ENCODE measurements at regions not wholly inside any gene's neighbourhood (a gene's known extent, or its start where the extent isn't known, plus 50 kb on each side); places are given as distances from the start of the nearest gene placed in this dataset.

- H3K79me2 ChIP-seq (ENCODE audit: low read length): no peaks in the 10 kb centered on the region
- intact Hi-C loops (cut with micrococcal nuclease): no loop called here
- no peaks in the 10 kb centered on the region for H3F3A ChIP-seq (ENCODE audit: low read length, unreplicated experiment)
- no peaks in the 10 kb centered on the region for H3K9me2 ChIP-seq (replicated peaks; ENCODE audit: low read length)
- H3K36me3 ChIP-seq (ENCODE audit: low read depth, low read length): no peaks in the 10 kb centered on the region
- H2AFZ ChIP-seq (ENCODE audit: low read length): no peak overlapping the region
- no peaks in the 10 kb centered on the region for H3K27me3 ChIP-seq (ENCODE audit: low read length)
- POLR2A ChIA-PET (ENCODE audit: unreplicated experiment): no interaction called here
- CTCF ChIA-PET: no interaction called here
- DNase-seq (no peak), ATAC-seq (no peak)
- no peak for TF ChIP-seq EZH2phosphoT487 (IDR thresholded peaks at IDR 0.05; ENCODE audit: borderline replicate concordance, low read length)
- TF ChIP-seq, protein P1, sequence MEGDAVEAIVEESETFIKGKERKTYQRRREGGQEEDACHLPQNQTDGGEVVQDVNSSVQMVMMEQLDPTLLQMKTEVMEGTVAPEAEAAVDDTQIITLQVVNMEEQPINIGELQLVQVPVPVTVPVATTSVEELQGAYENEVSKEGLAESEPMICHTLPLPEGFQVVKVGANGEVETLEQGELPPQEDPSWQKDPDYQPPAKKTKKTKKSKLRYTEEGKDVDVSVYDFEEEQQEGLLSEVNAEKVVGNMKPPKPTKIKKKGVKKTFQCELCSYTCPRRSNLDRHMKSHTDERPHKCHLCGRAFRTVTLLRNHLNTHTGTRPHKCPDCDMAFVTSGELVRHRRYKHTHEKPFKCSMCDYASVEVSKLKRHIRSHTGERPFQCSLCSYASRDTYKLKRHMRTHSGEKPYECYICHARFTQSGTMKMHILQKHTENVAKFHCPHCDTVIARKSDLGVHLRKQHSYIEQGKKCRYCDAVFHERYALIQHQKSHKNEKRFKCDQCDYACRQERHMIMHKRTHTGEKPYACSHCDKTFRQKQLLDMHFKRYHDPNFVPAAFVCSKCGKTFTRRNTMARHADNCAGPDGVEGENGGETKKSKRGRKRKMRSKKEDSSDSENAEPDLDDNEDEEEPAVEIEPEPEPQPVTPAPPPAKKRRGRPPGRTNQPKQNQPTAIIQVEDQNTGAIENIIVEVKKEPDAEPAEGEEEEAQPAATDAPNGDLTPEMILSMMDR (conservative IDR thresholded peaks at IDR 0.05; ENCODE audit: low read depth, low read length): no peak
- TF ChIP-seq EZH2 (IDR thresholded peaks at IDR 0.05; ENCODE audit: low read length, unreplicated experiment): no peak
- H4K20me1 ChIP-seq (ENCODE audit: low read length): no peaks in the 10 kb centered on the region
- H3K4me2 ChIP-seq (ENCODE audit: low read length): no peak overlapping the region
- no TSS peak for BruUV-seq (replicated peaks)
- H3K27ac ChIP-seq (ENCODE audit: low read length): no peak overlapping the region
- no peaks in the 10 kb centered on the region for H3K4me1 ChIP-seq (ENCODE audit: insufficient read depth, low read length)
- H3K9me3 ChIP-seq (ENCODE audit: low read length): no peaks in the 10 kb centered on the region
- no peak overlapping the region for H3K9ac ChIP-seq (ENCODE audit: low read length)
- no peak overlapping the region for H3K4me3 ChIP-seq (ENCODE audit: low read length)
These were observed 1045.8 kb upstream of the CNTN5 start for GRCh38 chr11:97974798-97975498.

GRCh38 chr11:97977726-97978125 lies 1043.0 kb upstream of the CNTN5 start:
- intact Hi-C loops (cut with micrococcal nuclease): no loop called here
- no peaks in the 10 kb centered on the region for H3K4me1 ChIP-seq (ENCODE audit: insufficient read depth, low read length)
- H3F3A ChIP-seq (ENCODE audit: low read length, unreplicated experiment): no peaks in the 10 kb centered on the region
- no TSS peak for BruUV-seq (replicated peaks)
- no peak overlapping the region for H3K27ac ChIP-seq (ENCODE audit: low read length)
- no peak overlapping the region for H2AFZ ChIP-seq (ENCODE audit: low read length)
- H3K27me3 ChIP-seq (ENCODE audit: low read length): no peaks in the 10 kb centered on the region
- ChIA-PET POLR2A (ENCODE audit: unreplicated experiment) (no interaction called here), CTCF (no interaction called here)
- no peak overlapping the region for H3K4me3 ChIP-seq (ENCODE audit: low read length)
- TF ChIP-seq EZH2 (IDR thresholded peaks at IDR 0.05; ENCODE audit: low read length, unreplicated experiment) (no peak), EZH2phosphoT487 (IDR thresholded peaks at IDR 0.05; ENCODE audit: borderline replicate concordance, low read length) (no peak)
- TF ChIP-seq, protein P1 (conservative IDR thresholded peaks at IDR 0.05; ENCODE audit: low read depth, low read length): no peak
- no peak overlapping the region for H3K9ac ChIP-seq (ENCODE audit: low read length)
- no peak overlapping the region for H3K4me2 ChIP-seq (ENCODE audit: low read length)
- ATAC-seq (no peak), DNase-seq (no peak)
- H3K36me3 ChIP-seq (ENCODE audit: low read depth, low read length): no peaks in the 10 kb centered on the region
- H3K79me2 ChIP-seq (ENCODE audit: low read length): no peaks in the 10 kb centered on the region
- no peaks in the 10 kb centered on the region for H3K9me2 ChIP-seq (replicated peaks; ENCODE audit: low read length)
- no peaks in the 10 kb centered on the region for H3K9me3 ChIP-seq (ENCODE audit: low read length)
- H4K20me1 ChIP-seq (ENCODE audit: low read length): no peaks in the 10 kb centered on the region

DNA sequence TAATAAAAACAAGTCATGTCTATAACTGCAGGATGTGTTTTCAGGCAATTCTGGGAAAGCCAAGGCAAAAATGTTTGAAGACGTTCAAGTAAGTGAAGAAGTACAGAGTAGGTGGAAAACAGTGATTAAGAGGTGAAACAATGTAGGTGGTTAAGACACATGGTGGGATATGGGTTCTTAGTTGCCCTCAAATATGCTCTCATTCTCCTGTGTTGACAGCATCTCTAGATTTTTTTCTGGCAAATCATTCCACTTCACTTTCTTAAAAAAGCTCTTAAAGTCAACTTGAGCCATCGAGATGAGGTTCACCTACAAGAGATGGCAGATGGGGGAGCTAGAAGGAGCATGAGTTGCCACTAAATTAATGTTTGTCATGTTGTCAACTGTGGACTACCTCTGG lies 1041.0 kb upstream of the CNTN5 start:
- Histone ChIP-seq H3F3A (ENCODE audit: low read length, unreplicated experiment) (no peaks in the 10 kb centered on the region), H3K36me3 (ENCODE audit: low read depth, low read length) (no peaks in the 10 kb centered on the region), H3K9me2 (replicated peaks; ENCODE audit: low read length) (no peaks in the 10 kb centered on the region), H4K20me1 (ENCODE audit: low read length) (no peaks in the 10 kb centered on the region), H2AFZ (ENCODE audit: low read length) (no peak overlapping the region), H3K9ac (ENCODE audit: low read length) (no peak overlapping the region), H3K4me3 (ENCODE audit: low read length) (no peak overlapping the region), H3K4me1 (ENCODE audit: insufficient read depth, low read length) (no peaks in the 10 kb centered on the region), H3K27me3 (ENCODE audit: low read length) (no peaks in the 10 kb centered on the region), H3K9me3 (ENCODE audit: low read length) (no peaks in the 10 kb centered on the region), H3K79me2 (ENCODE audit: low read length) (no peaks in the 10 kb centered on the region), H3K27ac (ENCODE audit: low read length) (no peak overlapping the region), H3K4me2 (ENCODE audit: low read length) (no peak overlapping the region)
- DNase-seq: no peak
- intact Hi-C loops (cut with micrococcal nuclease): no loop called here
- BruUV-seq (replicated peaks): no TSS peak
- TF ChIP-seq, protein P1 (conservative IDR thresholded peaks at IDR 0.05; ENCODE audit: low read depth, low read length): no peak
- TF ChIP-seq EZH2phosphoT487 (IDR thresholded peaks at IDR 0.05; ENCODE audit: borderline replicate concordance, low read length) (no peak), EZH2 (IDR thresholded peaks at IDR 0.05; ENCODE audit: low read length, unreplicated experiment) (no peak)
- ChIA-PET POLR2A (ENCODE audit: unreplicated experiment) (no interaction called here), CTCF (no interaction called here)
- no peak for ATAC-seq
